ENCODE measurements at regions not wholly inside any gene's neighbourhood (a gene's known extent, or its start where the extent isn't known, plus 50 kb on each side); places are given as distances from the start of the nearest gene placed in this dataset.

- TF ChIP-seq CTCF (IDR thresholded peaks at IDR 0.05) (no peak), POLR2AphosphoS5 (IDR thresholded peaks at IDR 0.05; ENCODE audit: insufficient read depth in 1 of 2, low read depth in 1 of 2) (no peak)
These were observed 410.3 kb downstream of the DTWD2 start for GRCh38 chr5:118578093-118578492.

Data from vagina (tissue), 2 donors.